HepG2 (cell line): ENCODE measurements at regions not wholly inside any gene's neighbourhood (a gene's known extent, or its start where the extent isn't known, plus 50 kb on each side); places are given as distances from the start of the nearest gene placed in this dataset.

Experiments used
- CCAR2 ChIP-seq: fragments of 200-400 bp; formaldehyde crosslinking; optimal IDR thresholded peaks from 2 replicates; pipeline ENCODE3; 2018; ENCODE audit warnings: low read depth, mild to moderate bottlenecking, low read length, moderate library complexity
- FOXK2 ChIP-seq: fragments of 450-650 bp; IDR thresholded peaks from 2 replicates; pipeline ENCODE4 v1.6.1; 2016
- KDM5B ChIP-seq: sonication (generic); formaldehyde crosslinking; IDR thresholded peaks from 2 replicates; pipeline ENCODE4 v1.4.0; 2020; ENCODE audit warnings: missing genetic modification reagents, mild to moderate bottlenecking, borderline replicate concordance
- MIER3 ChIP-seq: IDR thresholded peaks from 2 replicates; pipeline ENCODE4 v1.6.1; 2016; ENCODE audit warnings: missing compliant biosample characterization, borderline replicate concordance
- MLX ChIP-seq: IDR thresholded peaks from 2 replicates; pipeline ENCODE4 v1.6.1; 2016
- MYC ChIP-seq: sonication (generic); formaldehyde crosslinking; IDR thresholded peaks from 2 replicates; pipeline ENCODE4 v1.9.0; 2021; ENCODE audit warnings: missing genetic modification reagents, borderline replicate concordance
- PAX8 ChIP-seq: sonication (generic); formaldehyde crosslinking; IDR thresholded peaks from 2 replicates; pipeline ENCODE4 v1.8.0; 2022; ENCODE audit warnings: mild to moderate bottlenecking, missing genetic modification reagents, borderline replicate concordance
- PRDM10 ChIP-seq: sonication (generic); formaldehyde crosslinking; IDR thresholded peaks from 2 replicates; pipeline ENCODE4 v1.4.0; 2020; ENCODE audit warnings: low read depth, missing genetic modification reagents
- SIN3A ChIP-seq: IDR thresholded peaks from 2 replicates; pipeline ENCODE4 v1.6.1; 2011; ENCODE audit warnings: low read depth, mild to moderate bottlenecking, control low read depth, low read length, borderline replicate concordance
- SRSF9 ChIP-seq: fragments of 200-400 bp; formaldehyde crosslinking; IDR thresholded peaks from 2 replicates; pipeline ENCODE4 v1.6.1; 2018; ENCODE audit warnings: borderline replicate concordance, mild to moderate bottlenecking, low read depth, low read length; ENCODE audit not compliant: insufficient read depth, poor library complexity, severe bottlenecking
- XRCC5 ChIP-seq: fragments of 200-400 bp; formaldehyde crosslinking; optimal IDR thresholded peaks from 2 replicates; pipeline ENCODE3; 2017; ENCODE audit warnings: mild to moderate bottlenecking, low read length
- ZBTB37 ChIP-seq: sonication (generic); formaldehyde crosslinking; IDR thresholded peaks from 2 replicates; pipeline ENCODE4 v1.4.0; 2020; ENCODE audit warnings: mild to moderate bottlenecking, missing genetic modification reagents
- ZBTB8A ChIP-seq: sonication (generic); formaldehyde crosslinking; IDR thresholded peaks from 2 replicates; pipeline ENCODE4 v1.4.0; 2020; ENCODE audit warnings: mild to moderate bottlenecking, low read depth, missing genetic modification reagents, borderline replicate concordance
- ZNF17 ChIP-seq: sonication (generic); formaldehyde crosslinking; IDR thresholded peaks from 2 replicates; pipeline ENCODE4 v1.5.0; 2020; ENCODE audit warnings: mild to moderate bottlenecking, missing genetic modification reagents
- ZNF230 ChIP-seq: sonication (generic); formaldehyde crosslinking; IDR thresholded peaks from 2 replicates; pipeline ENCODE4 v1.4.0; 2020; ENCODE audit warnings: mild to moderate bottlenecking, missing genetic modification reagents
- ZNF484 ChIP-seq: sonication (generic); formaldehyde crosslinking; IDR thresholded peaks from 2 replicates; pipeline ENCODE4 v1.5.1; 2020; ENCODE audit warnings: mild to moderate bottlenecking, low read depth, missing genetic modification reagents, borderline replicate concordance
- TF ChIP-seq, protein P1 (sequence below): sonication (generic); formaldehyde crosslinking; IDR thresholded peaks from 2 replicates; pipeline ENCODE4 v1.4.0; 2020; ENCODE audit warnings: missing genetic modification reagents; ENCODE audit errors: not compliant biosample characterization
- TF ChIP-seq, protein P2 (sequence below): sonication (generic); formaldehyde crosslinking; IDR thresholded peaks from 2 replicates; pipeline ENCODE4 v1.8.0; 2022; ENCODE audit warnings: mild to moderate bottlenecking, missing genetic modification reagents, moderate library complexity
- TF ChIP-seq, protein P3 (sequence below): sonication (generic); formaldehyde crosslinking; conservative IDR thresholded peaks from 2 replicates; pipeline ENCODE4 v1.8.0; 2022; ENCODE audit warnings: missing genetic modification reagents

DNA sequence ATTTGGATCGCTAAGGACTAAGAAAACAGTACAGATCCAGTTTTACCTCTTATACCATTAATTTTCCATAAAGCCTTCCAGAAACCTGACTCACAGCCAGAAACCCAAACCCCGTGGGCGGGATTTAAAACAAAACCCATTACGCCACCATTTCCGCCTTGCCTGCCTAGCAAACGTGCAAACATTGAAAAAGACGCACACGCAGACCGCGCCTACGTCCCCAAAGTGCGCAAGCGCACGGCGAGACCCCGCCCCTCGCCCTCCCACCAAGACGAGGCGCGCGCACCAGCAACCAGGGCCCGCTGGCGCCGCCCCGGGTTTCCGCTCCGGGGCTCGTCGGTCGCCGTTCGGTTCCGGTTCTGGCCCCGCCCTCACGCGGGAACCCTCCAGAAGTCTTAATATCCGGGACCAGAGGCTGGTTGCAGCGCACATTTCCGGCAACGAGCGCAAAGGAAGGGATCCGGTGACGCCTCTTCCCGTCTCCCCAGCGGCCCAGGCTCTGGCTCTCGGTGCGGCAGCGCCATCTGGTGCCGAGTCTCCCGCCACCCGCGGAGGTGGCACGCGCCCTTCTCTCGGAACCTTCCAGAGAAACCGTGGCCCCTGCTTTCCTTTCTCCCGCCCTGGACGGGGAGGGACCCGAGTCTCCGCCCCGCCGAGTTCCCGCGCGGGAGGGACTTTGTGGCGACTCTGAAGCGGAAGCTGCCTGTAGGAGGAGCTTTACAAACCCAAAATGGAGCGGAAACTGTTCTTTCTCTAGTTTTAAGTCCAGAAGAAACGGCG lies 256.9 kb upstream of the STARD13 start (continued):
- TF ChIP-seq XRCC5 (peak; percentile 71), FOXK2 (peak; percentile 68; the same call in 1 of the 2 replicates), ZNF17 (CRISPR knock-in tag) (peak; percentile 96; the same call in 1 of the 2 replicates), MYC (CRISPR knock-in tag) (peak; percentile 98), CCAR2 (no peak), ZNF484 (CRISPR knock-in tag) (no peak; the same call in 1 of the 2 replicates), MLX (CRISPR knock-in tag) (no peak; the same call in 1 of the 2 replicates), PRDM10 (CRISPR knock-in tag) (peak; percentile 65; the same call in 1 of the 2 replicates), ZNF230 (peak; percentile 98), SRSF9 (no peak), ZBTB8A (CRISPR knock-in tag) (peak; percentile 86), PAX8 (CRISPR knock-in tag) (no peak; the same call in 1 of the 2 replicates), KDM5B (CRISPR knock-in tag) (peak; percentile 99), SIN3A (peak; percentile 49; the same call in 1 of the 2 replicates), ZBTB37 (CRISPR knock-in tag) (peak; percentile 40; the same call in 1 of the 2 replicates), MIER3 (CRISPR knock-in tag) (peak; percentile 90; the same call in 1 of the 2 replicates)
- TF ChIP-seq, protein P1, sequence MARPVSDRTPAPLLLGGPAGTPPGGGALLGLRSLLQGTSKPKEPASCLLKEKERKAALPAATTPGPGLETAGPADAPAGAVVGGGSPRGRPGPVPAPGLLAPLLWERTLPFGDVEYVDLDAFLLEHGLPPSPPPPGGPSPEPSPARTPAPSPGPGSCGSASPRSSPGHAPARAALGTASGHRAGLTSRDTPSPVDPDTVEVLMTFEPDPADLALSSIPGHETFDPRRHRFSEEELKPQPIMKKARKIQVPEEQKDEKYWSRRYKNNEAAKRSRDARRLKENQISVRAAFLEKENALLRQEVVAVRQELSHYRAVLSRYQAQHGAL (CRISPR knock-in tag): peak; percentile 95
- TF ChIP-seq, protein P2, sequence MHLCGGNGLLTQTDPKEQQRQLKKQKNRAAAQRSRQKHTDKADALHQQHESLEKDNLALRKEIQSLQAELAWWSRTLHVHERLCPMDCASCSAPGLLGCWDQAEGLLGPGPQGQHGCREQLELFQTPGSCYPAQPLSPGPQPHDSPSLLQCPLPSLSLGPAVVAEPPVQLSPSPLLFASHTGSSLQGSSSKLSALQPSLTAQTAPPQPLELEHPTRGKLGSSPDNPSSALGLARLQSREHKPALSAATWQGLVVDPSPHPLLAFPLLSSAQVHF: peak; percentile 89
- TF ChIP-seq, protein P3, sequence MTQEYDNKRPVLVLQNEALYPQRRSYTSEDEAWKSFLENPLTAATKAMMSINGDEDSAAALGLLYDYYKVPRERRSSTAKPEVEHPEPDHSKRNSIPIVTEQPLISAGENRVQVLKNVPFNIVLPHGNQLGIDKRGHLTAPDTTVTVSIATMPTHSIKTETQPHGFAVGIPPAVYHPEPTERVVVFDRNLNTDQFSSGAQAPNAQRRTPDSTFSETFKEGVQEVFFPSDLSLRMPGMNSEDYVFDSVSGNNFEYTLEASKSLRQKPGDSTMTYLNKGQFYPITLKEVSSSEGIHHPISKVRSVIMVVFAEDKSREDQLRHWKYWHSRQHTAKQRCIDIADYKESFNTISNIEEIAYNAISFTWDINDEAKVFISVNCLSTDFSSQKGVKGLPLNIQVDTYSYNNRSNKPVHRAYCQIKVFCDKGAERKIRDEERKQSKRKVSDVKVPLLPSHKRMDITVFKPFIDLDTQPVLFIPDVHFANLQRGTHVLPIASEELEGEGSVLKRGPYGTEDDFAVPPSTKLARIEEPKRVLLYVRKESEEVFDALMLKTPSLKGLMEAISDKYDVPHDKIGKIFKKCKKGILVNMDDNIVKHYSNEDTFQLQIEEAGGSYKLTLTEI (CRISPR knock-in tag): no peak
